RPMI7951 (cell line): ENCODE measurements at regions not wholly inside any gene's neighbourhood (a gene's known extent, or its start where the extent isn't known, plus 50 kb on each side); places are given as distances from the start of the nearest gene placed in this dataset.
A peak's percentile ranks its signal among the peaks of the same experiment; 100 is the strongest.

Experiments used
- DNase-seq: peaks from one replicate; pipeline ENCODE4 v3.0.0-alpha.2; 2012; ENCODE audit warnings: low read depth

DNA sequence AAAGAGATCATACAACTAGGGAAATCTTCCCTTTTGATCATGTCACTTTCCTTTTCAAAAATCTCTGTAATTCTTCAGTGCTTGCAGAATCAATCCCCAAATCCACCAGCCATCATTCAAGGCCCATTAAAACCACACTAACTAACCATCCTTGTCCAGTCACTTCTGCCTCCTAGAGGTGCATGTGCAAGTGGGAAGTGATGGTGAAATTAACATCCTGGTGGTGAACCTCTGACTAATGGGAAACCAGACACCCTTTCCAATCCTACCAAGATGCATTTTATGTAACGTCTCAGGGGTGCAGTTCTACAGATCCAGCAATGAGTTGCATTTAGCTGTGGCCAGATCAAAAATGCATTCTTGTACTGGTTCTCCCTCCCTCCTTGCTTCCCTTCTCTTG is 341.8 kb downstream of the RAPGEF2 start:
- peak; percentile 46 for DNase-seq

DNA sequence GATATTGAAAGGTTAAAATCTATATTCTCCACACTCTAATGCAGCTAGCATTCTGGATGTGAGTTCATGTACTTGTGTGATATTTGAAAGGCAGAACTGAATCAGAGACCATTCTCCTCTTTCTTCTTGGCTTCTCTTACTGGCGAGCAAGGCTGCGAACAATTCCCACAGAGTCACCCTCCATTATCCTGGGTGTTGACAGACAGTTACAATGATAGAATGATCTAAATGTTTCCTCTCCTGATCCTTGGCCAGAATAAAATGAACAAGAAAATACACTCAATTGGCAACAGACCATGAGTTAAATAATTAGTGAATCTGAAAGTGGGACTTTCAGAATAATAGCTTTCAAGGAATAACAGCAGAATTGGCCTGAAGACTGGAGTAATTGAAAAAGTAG is 342.8 kb downstream of the RAPGEF2 start:
- no peak for DNase-seq

DNA sequence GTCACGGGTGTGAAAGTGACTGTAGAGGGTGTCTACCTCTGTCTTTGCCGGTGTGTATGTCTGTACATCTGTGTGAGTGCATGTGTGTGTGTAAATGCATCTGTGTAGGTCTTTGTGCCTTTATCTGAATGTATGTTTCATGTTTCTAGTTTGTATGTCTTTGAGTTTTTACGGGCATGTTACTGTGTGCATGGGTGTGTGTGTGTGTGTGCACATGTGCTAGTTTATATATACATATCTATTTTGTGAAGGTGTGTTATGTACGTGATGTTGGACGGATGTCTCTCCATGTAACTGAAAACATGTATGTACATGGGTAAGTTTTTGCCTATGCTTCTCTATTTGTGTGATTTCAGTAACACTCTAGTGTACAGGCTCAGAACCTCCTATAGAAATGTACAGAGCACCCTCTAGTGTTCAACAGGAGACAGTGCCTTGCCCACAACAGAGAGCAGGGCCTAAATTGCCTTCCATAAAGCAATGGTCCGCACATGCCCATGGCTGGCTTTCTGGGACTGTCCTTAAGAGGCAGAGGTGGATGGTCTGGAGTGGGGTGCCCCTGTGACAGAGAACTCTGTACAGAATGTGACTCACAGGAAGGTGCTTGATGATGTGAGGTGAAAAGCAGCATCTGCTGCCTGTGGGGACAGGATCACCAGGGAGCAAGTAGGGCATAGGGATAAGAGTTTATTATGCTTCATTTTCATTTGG is 343.5 kb downstream of the RAPGEF2 start:
- DNase-seq, result peak; percentile 69

DNA sequence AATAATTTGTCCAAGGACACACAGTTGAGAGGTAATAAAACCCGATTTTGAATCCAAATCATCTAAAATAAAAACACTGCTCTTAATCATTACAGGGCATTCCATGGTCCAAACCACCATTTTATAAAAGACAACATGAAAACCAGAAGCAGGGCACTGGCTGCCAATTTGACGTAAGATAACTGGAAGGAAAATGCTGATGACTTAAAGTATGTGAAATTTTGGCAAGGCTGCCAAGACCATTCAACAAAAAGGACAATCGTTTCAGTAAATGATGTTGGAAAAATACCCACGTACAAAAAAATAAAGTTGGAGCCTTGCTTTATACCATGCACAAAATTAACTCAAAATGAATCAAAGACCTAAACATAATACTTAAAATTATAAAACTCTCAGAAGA is 344.4 kb downstream of the RAPGEF2 start:
- no peak for DNase-seq

DNA sequence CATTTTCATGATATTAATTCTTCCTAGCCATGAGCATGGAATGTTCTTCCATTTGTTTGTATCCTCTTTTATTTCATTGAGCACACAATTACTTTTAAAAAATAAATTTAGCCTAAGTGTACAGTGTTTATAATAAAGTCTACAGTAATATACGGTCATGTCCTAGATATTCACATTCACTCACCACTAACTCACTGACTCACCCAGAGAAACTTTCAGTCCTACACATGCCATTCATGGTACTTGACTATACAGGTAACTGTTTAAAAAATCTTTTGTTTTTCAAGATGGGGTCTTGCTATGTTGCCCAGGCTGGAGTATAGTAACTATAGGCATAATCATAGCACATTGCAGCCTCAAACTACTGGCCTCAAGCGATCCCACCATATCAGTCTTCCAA is 348.1 kb downstream of the RAPGEF2 start:
- no peak for DNase-seq

DNA sequence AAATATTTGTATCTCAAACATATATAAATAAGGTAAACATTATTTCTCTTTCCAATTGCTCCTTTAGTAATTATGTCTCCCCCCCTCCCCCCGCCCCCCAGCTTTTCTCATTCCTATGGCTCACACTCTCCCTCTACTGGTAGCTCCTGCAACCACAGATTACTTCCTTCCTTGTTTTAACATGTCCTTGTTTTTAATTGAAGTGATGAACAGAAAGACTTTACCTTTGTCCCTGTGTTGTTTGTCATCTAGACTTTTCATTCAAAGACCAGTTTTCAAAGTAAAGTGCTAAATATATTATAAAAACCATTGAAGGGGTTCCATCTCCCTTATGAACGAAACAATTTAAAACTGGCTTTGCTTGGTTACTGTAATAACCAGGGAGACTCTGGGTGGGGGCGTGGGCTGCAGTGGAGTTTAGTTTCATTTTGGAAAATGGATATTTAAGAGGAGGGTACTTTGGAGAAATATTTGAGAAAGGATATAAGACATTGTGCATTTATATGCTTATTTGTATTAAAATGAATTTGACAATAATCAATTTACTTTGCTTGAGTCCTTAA is 352.9 kb downstream of the RAPGEF2 start:
- DNase-seq, result peak; percentile 49

DNA sequence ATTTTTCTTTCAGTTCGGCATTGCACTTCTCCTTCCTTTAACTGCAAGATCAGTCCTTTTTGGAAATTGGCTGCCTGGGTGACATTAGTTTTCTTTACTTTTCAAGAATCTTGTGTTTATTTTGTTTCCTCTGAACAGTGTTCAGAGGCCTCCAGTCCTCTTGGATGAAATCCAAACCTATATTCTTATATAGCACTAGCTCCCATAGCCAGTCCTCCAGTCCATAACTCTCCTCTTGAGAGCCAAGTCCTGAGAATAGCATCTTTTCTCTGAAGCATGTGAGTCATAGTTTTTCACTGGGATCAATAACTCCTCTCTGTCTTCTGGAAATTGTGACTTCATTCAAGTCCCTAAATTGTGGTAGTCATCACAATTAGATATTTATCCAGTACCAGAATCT is 357.5 kb downstream of the RAPGEF2 start:
- no peak for DNase-seq

DNA sequence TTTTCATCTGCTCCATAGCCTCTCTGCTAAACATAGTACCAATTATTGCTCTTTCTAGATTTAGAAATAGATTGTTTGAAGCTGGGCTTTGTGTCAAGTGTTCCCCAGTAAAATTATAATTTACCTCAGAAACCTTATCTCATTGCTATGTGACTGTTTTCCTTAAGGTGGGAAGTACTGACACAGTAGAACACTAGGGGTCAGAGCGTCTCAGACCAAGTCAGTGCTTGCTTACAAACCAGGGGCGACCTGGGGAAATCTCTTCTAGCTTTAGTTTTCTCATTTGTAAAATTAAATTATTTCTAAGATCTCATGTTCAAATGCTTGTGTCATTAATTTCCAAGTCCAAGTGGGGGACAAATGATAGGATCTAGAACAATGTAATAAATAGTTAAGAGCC is 360.4 kb downstream of the RAPGEF2 start:
- DNase-seq, result no peak

DNA sequence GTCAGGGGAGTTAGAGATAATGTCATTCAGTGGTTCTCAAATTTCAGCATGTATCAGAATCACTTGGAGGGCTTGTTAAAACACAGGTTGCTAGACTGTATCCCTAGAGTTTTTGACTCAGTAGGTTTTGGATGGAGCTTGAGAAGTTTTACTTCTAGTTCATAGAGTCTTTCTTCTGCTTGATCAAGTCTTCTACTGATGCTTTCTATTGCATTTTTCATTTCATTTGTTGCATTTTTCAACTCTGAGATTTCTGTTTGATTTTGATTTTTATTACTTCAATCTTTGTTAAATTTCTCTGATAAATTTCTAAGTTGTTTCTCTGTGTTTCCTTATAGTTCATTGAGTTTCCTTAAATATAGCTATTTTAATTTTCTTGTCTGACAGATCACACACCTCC is 361.4 kb downstream of the RAPGEF2 start:
- DNase-seq, result no peak

DNA sequence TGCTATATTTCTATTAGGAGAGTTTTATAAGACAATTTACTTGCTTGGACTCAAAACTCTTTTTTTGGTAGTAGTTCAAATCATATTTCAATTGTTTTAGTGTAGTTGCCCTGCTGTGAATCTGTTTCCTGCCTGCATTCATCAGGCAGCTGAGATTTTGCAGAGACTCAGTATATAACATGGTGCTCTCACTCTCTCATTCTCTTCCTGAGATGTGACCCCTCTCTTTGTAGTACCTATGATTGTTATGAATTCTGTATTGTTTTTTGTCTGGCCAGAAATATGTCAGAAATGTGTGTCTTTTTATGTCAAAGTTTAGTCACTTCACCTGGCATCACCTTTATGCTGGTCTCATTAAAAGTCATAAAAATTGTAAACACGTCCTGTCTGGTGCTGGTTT is 374.0 kb downstream of the RAPGEF2 start:
- no peak for DNase-seq

DNA sequence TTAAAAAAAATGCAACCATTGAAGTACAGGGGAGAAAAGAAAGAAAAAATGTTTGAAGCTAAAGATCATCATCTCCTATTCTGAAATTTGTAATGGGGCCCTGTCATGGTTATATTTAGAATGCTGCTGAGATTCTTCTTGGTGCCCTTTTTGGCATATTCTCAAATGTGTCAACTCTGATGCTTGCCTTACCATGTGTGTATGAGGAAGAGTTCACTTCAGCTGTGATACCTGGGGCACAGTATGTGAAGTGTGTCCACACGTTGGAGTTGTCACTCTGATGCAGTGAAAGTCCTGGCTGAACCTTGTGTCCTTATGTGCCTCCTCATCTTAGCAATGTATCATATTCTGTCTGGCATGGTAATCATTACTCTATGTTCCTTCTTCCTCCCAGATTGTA is 377.9 kb downstream of the RAPGEF2 start:
- DNase-seq, result no peak

DNA sequence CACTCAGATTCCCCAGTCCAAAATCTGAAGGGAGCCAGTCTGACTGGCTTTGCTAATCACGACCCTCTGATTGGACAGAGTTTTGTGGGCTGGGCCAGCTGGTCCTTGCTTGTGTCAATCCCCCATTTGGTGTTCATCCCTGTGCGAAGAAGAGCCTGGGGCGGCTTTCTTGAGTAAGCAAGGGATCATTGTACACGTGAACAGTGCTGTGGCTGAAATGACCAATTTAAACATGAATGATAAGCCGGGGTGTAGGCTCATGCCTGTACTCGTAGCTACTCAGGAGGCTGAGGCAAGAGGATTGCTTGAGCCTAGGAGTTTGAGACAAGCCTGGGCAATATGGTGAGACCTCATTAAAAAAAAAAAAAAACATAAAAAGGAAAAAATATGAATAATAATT is 379.1 kb downstream of the RAPGEF2 start:
- DNase-seq, result peak; percentile 33

DNA sequence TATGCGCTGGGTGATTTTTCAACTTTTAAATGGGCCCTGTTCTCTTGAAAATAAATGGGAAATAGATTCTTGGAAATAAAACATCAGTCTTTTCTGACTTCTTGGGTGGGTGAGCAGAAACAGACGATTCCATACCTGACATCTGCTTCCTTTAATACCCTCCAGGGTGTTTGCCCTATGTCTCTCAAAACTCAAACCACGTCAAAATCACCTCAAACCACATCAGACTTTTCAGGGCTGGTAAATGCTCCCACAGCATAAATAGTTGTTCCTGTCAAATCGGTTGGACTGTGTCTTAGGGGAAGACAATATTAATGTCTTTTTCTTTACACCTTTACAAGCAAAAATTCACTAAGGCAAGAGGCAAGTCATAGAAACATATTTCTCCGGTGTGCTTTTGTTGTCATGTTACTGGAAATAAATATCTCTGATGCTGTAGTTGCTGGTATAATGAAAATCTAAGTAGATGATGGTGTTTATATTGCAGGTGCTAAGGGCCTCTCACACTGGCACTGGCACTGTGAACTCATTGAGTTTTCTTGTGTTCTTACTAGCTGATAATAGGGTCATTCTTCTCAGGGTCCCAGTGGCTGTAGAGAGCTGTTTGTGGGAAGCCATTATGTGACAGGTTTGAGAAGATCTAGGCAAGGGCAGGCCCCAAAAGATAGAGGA is 380.4 kb downstream of the RAPGEF2 start:
- no peak for DNase-seq

DNA sequence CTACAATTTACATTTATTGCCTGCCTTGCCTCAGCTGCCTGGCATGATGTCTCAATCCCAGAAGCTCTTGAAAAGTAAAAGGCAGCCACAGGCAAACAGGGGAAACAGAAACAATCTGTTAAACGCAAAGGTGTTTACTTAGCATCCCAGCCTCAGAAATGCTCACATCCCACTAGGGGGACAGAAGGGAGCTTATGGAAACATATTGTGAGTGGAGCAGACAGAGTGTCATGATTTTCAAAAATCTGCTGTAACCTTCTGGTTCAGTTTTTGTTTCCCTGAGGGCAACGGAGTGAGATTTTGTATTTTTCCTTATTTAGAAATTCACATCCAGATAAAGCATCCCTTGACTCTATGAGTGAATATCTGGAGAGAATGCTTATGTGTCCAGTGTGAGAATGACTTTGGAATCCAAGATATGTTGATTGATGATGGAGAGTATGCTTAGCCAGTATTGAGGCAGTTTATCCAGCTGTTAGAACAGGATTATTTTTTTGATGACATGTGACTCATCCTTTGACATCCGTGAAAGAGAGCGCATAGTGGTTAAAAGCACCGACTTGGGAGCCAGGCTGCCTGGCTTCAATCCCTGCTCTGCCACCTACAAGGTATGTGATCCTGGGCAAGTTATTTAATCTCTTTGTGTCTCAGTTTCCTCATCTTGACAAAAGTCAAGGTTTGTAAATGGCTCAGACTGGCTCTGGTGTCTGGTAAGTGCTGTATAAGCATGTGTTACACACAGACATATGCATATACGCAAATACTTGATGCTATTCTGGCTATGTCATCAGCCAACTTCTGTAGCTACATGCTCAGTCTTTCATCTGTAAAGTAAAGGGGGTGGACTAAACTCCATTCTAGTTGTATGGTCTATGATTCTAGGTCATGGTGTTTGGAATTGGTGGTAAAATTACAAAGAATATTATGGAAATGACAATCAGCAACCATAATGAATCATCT is 381.2 kb downstream of the RAPGEF2 start:
- DNase-seq, result peak; percentile 18

DNA sequence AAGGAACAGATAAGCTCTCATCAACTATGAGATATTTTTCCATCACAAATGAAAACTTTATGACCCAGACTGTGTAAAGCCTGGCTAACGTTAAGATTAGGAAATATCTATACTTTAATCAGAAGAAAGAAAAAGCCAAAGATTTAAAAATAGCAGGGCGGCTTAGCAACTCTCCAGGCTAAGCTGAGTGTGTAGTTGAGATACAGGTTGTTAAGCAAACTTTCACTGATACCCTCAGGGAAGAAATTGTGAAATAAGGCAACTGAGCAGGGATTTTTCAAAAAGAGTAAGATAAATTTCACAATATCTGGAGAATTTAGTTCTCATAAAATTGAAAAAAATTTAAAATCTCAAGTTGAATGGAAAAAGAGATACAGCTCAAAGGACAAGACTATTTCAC is 382.0 kb downstream of the RAPGEF2 start:
- DNase-seq, result no peak

DNA sequence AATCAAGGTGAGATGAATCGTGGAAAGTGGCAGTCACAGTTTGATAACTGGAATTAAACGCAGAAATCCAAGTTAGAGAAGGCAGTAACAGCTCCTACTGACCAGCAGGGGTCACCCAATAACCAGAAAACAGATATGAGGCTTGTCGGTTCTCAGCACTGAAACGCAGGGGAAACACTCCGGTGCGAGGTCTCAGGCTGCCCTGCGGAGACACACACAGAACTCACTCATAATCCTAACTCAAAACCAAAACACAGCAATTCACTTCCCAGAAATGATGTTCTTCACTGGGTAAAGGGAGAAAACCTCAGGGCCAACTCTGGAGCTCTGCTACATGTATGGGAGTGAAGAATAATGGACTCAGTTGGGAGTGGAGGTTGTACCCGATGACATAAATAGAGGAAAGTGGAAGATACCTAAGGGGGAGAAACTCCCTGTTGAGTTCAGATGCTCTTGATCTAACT is 384.4 kb downstream of the RAPGEF2 start:
- peak; percentile 66 for DNase-seq

DNA sequence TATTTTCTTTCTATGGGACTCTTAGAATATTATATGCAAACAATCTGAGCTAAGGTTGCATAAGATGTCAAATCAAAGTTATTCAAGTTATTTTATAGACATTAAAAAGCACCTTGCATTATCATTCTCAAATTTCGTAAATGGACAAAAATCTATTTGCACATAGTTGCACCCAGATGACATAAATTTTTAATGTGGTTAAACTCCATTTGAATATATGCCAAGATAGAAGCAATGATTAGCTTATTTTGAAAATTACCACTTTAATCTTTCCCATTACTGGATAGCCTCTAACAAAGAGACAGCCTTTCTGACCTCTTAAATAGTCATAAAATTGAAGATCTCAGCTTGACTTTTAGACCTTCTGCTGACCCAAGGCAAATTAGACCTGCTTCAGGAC is 386.8 kb downstream of the RAPGEF2 start:
- DNase-seq, result no peak

DNA sequence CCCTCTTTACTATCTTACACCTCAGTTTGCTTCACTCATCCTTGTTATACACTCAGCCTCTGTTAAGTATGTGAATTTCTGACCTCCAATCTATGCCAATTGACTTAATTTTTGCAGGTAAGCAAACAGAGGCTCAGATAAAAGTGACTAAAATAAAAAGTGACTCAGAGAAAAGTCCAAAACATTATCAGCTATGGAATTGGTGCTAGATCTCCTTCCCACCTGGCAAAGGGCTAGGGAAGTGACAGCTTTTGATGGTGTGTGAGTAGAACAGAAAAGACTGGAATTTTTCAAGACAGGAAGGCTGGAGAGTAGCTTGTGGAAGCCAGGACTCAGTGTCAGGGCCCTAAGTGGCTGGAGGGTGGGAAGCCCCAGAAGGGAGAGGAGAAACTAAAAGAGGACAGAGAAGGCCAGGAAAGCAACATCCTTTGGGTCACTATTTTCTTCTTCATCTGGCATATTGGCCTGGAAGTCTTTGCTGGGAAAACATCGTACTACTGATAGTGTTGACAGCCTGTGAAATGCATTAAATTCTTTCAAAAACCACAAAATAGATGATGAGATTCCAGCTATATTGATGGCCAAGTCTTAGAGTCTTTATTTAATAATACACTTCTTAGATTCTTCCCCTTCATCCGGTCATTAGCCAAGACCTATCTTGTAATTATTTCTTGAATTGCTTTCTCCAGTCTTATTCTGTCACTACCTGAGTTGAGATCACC is 392.8 kb downstream of the RAPGEF2 start:
- no peak for DNase-seq

DNA sequence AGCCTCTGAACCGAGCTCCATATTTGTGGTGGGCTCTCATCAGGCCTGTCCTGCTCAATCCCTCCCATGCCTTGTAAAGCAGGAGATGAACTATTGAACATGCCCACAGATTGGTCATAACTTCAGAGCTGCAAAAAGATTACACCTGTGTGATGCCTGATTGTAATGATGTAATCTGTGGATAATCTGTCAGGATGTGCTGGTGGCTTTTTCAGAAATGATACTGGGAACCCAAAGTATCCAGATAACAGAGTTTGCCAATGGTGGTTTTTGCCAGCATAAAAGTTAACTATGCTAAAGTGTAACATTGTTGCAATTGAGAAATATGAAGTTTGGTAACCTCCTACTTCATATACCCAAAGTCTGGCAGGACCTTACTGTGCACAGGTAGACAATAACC is 393.4 kb downstream of the RAPGEF2 start:
- DNase-seq, result no peak

DNA sequence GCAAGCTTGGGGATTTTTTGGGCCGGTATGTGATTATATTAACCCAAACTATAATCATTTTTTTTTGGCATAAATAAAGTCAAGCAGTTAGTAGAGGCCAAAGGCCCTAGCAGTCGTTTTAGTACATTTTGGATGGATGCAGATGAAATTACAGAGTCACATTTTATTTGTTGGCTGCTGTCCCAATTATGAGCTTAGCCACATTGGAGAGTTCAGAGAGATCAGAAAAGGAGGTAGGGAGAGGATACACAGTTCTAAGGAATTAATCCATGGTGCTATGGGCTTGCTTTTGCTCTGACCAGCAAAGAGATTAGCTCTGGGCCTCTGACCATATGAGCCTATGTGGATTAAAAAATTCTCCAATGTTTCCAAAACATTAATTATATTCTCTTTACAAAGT is 395.1 kb downstream of the RAPGEF2 start:
- no peak for DNase-seq

DNA sequence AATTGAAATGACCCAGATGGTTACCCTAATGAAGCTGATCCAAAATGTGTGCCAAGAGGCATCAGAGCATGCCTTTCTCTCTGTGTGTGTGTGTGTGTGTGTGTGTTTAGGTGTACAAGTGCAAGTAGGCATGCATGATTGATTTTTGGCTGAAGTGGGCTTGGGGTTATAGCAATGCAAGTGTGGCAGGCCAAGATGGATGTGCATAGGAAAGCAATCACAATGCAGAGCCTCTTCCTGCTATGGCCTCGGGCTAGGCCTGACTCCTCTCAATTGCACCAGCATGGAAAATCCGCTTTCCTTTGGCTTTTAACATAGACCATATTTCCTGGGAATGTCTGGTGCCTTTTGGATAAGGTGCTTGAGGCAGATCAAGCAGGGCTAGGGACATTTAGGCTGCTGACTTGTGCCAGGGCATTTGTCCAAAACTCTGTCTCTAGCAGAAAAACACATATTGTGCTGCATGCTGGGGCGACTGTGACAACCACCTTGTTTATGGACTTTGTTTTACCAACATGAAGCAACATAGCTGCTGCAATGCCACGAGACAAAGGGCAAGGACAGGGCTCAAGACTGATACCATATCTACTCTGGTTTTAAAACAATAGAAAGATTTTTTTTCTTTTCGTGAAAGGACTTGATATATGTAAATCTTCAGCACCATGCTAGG is 395.7 kb downstream of the RAPGEF2 start:
- no peak for DNase-seq
